AG09309 (cell line): ENCODE measurements at regions not wholly inside any gene's neighbourhood (a gene's known extent, or its start where the extent isn't known, plus 50 kb on each side); places are given as distances from the start of the nearest gene placed in this dataset.

Source experiments
- DNase-seq: peaks from one replicate; pipeline ENCODE4 v3.0.0-alpha.2; 2010; ENCODE audit warnings: low read depth
- H3K4me3 ChIP-seq: 2 replicates; pipeline ENCODE4 v1.5.1; 2011; ENCODE audit warnings: mild to moderate bottlenecking, low read depth, low read length, moderate library complexity; ENCODE audit not compliant: control insufficient read depth
- CTCF ChIP-seq: IDR thresholded peaks from 2 replicates; pipeline ENCODE4 v1.5.1; 2011; ENCODE audit warnings: mild to moderate bottlenecking, low read depth, low read length, inconsistent platforms; ENCODE audit not compliant: insufficient read depth, control insufficient read depth; ENCODE audit errors: missing control alignments

GRCh38 chr11:15730263-15730994 lies 615.7 kb downstream of the INSC start:
- DNase-seq, result no peak
- H3K4me3 ChIP-seq, result no peak overlapping the region
- no peak for TF ChIP-seq CTCF

DNA sequence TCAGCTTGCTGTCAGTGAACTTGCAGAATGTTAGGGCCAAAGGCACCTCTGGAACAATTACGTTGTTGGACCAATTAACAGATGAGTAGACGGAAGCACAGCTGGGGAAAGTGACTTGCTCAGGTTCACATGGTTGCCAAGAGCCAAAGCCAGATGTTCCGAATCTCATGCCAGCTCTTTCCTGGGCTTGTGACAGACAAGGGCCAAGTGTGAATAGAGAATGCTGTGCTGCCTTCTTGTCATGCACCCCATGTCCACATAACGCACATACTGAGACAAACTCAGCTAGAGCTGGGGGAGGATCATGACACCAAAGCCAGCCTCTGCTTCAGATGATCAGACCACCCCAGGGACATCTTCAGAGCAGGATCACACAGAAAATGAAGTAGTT lies 616.3 kb downstream of the INSC start:
- H3K4me3 ChIP-seq, result no peak overlapping the region
- no peak for TF ChIP-seq CTCF
- no peak for DNase-seq

DNA sequence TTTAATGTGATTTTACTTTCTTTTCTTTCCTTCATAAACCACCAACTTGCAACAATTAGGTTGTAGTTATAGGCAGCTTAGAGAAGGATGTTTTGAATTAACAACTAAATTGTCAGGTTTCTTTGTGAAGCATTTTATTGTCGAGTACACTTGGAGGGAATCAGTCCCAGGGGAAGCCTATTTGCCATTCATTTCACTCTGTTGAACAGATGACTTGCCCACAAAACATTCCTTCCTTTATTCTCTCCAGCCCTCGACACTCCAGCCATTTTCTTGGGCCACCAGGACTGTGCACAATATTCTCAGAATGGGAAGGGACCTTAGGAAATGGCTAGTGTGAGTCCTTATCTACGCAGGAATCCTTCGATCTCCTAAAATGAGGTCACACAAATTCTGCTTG lies 620.6 kb downstream of the SOX6 start:
- TF ChIP-seq CTCF, result no peak
- H3K4me3 ChIP-seq, result no peak overlapping the region

GRCh38 chr11:15737320-15737719 lies 619.0 kb downstream of the SOX6 start:
- TF ChIP-seq CTCF, result no peak
- H3K4me3 ChIP-seq, result no peak overlapping the region
- DNase-seq, result no peak

More for the DNA sequence above, 620.6 kb downstream of the SOX6 start:
- DNase-seq, result no peak

GRCh38 chr11:15738931-15739330 lies 617.4 kb downstream of the SOX6 start:
- no peak for TF ChIP-seq CTCF
- no peak for DNase-seq
- H3K4me3 ChIP-seq, result no peak overlapping the region

DNA sequence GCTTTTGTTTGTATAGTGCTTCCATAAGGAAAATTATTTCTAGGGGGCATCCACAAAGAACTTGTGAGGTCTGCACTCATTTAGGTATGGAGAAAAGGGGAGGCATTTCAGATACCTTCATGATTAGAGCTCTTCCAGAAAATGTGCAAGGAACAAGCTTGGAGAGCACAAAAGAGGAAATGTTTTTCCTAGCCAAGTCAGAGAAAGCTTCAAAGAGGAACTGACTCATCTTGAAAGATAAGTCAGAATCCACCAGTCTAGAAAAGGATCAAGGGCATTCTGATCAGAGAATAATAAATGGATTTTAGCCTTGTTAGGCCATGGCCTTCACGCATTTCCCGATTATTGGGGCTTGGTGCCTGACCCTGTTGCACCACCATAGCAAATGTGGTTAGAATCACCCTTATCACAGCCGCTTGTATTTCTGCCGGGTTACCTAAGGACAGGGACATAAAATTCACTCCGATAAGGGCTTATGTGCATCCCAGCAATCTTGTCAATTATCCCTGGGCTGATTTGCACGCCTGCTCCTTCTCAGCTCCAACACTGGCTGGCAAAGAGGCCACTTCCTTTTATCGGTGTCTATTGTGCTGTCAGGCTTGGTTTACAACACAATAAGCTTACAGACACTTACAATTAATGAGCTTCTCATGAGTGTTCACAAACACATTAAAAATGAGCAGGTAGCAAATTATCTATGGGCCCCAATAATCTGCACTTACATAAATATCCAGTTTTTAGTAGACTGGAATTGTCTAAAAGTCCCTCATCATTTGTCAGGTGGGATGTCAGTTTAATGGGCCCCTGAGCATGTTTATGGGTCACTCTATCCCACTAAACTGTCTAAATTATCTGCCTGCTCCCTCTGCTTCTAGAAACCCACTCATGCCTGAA lies 613.5 kb downstream of the SOX6 start:
- DNase-seq, result no peak
- no peak overlapping the region for H3K4me3 ChIP-seq
- TF ChIP-seq CTCF, result no peak
